K562 (cell line): ENCODE measurements at regions not wholly inside any gene's neighbourhood (a gene's known extent, or its start where the extent isn't known, plus 50 kb on each side); places are given as distances from the start of the nearest gene placed in this dataset.

Source experiments
- CTCF ChIP-seq, 3 experiments: IDR thresholded peaks in 2 of 3; conservative IDR thresholded peaks in 1 of 3; 2 replicates each; pipeline ENCODE4 v1.5.1; 2011 to 2012; ENCODE audit warnings: low read length in 3 of 3, mild to moderate bottlenecking in 3 of 3, control low read depth in 2 of 3, improper control_type of control experiment in 1 of 3, inconsistent platforms in 1 of 3, low read depth in 1 of 3, mixed read lengths in 1 of 3, moderate library complexity in 1 of 3; ENCODE audit not compliant: insufficient read depth in 2 of 3
- E2F4 ChIP-seq: sonication (generic); formaldehyde crosslinking; IDR thresholded peaks from 2 replicates; pipeline ENCODE4 v1.8.0; 2022; ENCODE audit warnings: mild to moderate bottlenecking, low read depth, missing genetic modification reagents
- GTF2A2 ChIP-seq: IDR thresholded peaks from 2 replicates; pipeline ENCODE4 v1.6.1; 2016; ENCODE audit warnings: mild to moderate bottlenecking, missing genetic modification characterization, missing compliant biosample characterization
- HMGN3 ChIP-seq: IDR thresholded peaks from 2 replicates; pipeline ENCODE4 v1.6.1; 2011; ENCODE audit warnings: borderline replicate concordance, low read depth, mild to moderate bottlenecking, mixed read lengths, low read length; ENCODE audit not compliant: insufficient read length; ENCODE audit errors: extremely low read depth
- KDM5B ChIP-seq: fragments of 200-600 bp; sonication (generic); IDR thresholded peaks from 2 replicates; pipeline ENCODE4 v1.6.1; 2012; ENCODE audit warnings: low read depth, mild to moderate bottlenecking, moderate library complexity, low read length, control low read depth, inconsistent platforms; ENCODE audit not compliant: insufficient replicate concordance
- MXI1 ChIP-seq: IDR thresholded peaks from 2 replicates; pipeline ENCODE4 v1.6.1; 2011; ENCODE audit warnings: low read depth, mild to moderate bottlenecking, improper control_type of control experiment, low read length
- NFYB ChIP-seq: IDR thresholded peaks from 2 replicates; pipeline ENCODE4 v1.6.1; 2011; ENCODE audit warnings: mild to moderate bottlenecking, moderate library complexity; ENCODE audit not compliant: insufficient read length; ENCODE audit errors: extremely low read depth
- POLR2A ChIP-seq: fragments of 450-650 bp; conservative IDR thresholded peaks from 2 replicates; pipeline ENCODE4 v1.6.1; 2016
- POLR2AphosphoS5 ChIP-seq: IDR thresholded peaks from 2 replicates; pipeline ENCODE4 v1.6.1; 2011; ENCODE audit warnings: mild to moderate bottlenecking, low read depth, low read length, moderate library complexity; ENCODE audit not compliant: control insufficient read depth, insufficient read depth
- RAD21 ChIP-seq, 2 experiments: fragments of 250-450 bp in 1 of 2; fragments of 450-650 bp in 1 of 2; sonication (Bioruptor Pico) in 1 of 2; formaldehyde crosslinking in 1 of 2; IDR thresholded peaks in 1 of 2; conservative IDR thresholded peaks in 1 of 2; 2 replicates each; pipeline versions ENCODE4 v1.4.0 to v1.8.0; 2020 to 2022; ENCODE audit warnings: mild to moderate bottlenecking in 2 of 2, moderate library complexity in 1 of 2
- SP1 ChIP-seq: sonication (generic); formaldehyde crosslinking; IDR thresholded peaks from 2 replicates; pipeline ENCODE4 v1.8.1; 2022; ENCODE audit warnings: mild to moderate bottlenecking, missing genetic modification reagents
- ZNF146 ChIP-seq: IDR thresholded peaks from one replicate; pipeline ENCODE4 v1.6.1; 2018; ENCODE audit warnings: missing compliant biosample characterization; ENCODE audit not compliant: unreplicated experiment

GRCh38 chr12:116404247-116404646 is 126.8 kb upstream of the MED13L start:
- TF ChIP-seq CTCF (IDR thresholded peaks at IDR 0.05 in 2 of 3, conservative IDR thresholded peaks at IDR 0.05 in 1 of 3; ENCODE audit: insufficient read depth in 2 of 3, low read depth in 1 of 3, low read length in 3 of 3) = no peak
- TF ChIP-seq NFYB = no peak
- TF ChIP-seq HMGN3 = no peak
- TF ChIP-seq POLR2AphosphoS5 = no peak
- no peak for TF ChIP-seq RAD21 (CRISPR knock-in tag; conservative IDR thresholded peaks at IDR 0.05 in 1 of 2, IDR thresholded peaks at IDR 0.05 in 1 of 2)
- TF ChIP-seq SP1 (CRISPR knock-in tag) = no peak
- no peak for TF ChIP-seq POLR2A
- no peak for TF ChIP-seq ZNF146 (CRISPR knock-in tag)
- no peak for TF ChIP-seq MXI1
- TF ChIP-seq GTF2A2 (tag) = no peak
- no peak for TF ChIP-seq KDM5B
- no peak for TF ChIP-seq E2F4 (CRISPR knock-in tag)
